HL-60 (cell line): ENCODE measurements at regions not wholly inside any gene's neighbourhood (a gene's known extent, or its start where the extent isn't known, plus 50 kb on each side); places are given as distances from the start of the nearest gene placed in this dataset.

Experiments used
- CTCF ChIP-seq: IDR thresholded peaks from one replicate; pipeline ENCODE4 v1.5.1; 2011; ENCODE audit warnings: low read length, control low read depth, inconsistent platforms; ENCODE audit not compliant: insufficient read depth
- GABPA ChIP-seq: IDR thresholded peaks from 2 replicates; pipeline ENCODE4 v1.6.1; 2012; ENCODE audit warnings: low read depth
- POLR2AphosphoS5 ChIP-seq: IDR thresholded peaks from 2 replicates; pipeline ENCODE4 v1.6.1; 2012; ENCODE audit warnings: low read depth
- TF ChIP-seq, protein P1 (sequence below): IDR thresholded peaks from 2 replicates; pipeline ENCODE4 v1.6.1; 2012; ENCODE audit warnings: low read depth; ENCODE audit not compliant: insufficient replicate concordance

GRCh38 chr7:106418526-106418925 is 133.7 kb upstream of the NAMPT start:
- TF ChIP-seq POLR2AphosphoS5 (no peak), CTCF (no peak), GABPA (no peak)
- TF ChIP-seq, protein P1, sequence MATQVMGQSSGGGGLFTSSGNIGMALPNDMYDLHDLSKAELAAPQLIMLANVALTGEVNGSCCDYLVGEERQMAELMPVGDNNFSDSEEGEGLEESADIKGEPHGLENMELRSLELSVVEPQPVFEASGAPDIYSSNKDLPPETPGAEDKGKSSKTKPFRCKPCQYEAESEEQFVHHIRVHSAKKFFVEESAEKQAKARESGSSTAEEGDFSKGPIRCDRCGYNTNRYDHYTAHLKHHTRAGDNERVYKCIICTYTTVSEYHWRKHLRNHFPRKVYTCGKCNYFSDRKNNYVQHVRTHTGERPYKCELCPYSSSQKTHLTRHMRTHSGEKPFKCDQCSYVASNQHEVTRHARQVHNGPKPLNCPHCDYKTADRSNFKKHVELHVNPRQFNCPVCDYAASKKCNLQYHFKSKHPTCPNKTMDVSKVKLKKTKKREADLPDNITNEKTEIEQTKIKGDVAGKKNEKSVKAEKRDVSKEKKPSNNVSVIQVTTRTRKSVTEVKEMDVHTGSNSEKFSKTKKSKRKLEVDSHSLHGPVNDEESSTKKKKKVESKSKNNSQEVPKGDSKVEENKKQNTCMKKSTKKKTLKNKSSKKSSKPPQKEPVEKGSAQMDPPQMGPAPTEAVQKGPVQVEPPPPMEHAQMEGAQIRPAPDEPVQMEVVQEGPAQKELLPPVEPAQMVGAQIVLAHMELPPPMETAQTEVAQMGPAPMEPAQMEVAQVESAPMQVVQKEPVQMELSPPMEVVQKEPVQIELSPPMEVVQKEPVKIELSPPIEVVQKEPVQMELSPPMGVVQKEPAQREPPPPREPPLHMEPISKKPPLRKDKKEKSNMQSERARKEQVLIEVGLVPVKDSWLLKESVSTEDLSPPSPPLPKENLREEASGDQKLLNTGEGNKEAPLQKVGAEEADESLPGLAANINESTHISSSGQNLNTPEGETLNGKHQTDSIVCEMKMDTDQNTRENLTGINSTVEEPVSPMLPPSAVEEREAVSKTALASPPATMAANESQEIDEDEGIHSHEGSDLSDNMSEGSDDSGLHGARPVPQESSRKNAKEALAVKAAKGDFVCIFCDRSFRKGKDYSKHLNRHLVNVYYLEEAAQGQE = no peak
